ENCODE measurements at regions not wholly inside any gene's neighbourhood (a gene's known extent, or its start where the extent isn't known, plus 50 kb on each side); places are given as distances from the start of the nearest gene placed in this dataset.

DNA sequence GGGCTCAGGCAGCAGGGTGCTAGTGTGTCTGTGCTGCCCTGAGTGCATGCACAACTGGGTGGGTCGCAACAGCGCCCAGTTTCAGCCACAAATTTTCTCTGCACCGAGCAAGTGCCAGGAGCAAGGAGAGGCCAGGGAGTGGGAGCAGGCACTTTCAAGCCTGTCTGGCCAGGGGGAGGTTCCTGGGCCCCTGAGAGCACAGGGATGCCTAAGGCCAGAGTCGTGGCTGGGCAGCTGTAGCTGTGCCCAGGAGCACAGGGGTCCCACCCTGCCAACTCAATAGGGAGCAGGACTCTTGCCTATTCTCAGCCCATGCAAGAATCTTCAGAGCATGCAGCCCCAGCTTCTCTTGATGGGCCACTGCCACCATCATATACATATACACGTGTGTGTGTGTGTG, 1577.4 kb downstream of the KCNT2 start:
- no peaks in the 10 kb centered on the region for H3K4me1 ChIP-seq (ENCODE audit: control insufficient read depth, insufficient read depth, low read length, poor library complexity, severe bottlenecking)
- peaks cover 0 to 11% (median 3%) of the 10 kb centered on the region in 7 donors for H3K9me3 Mint-ChIP-seq
- peaks cover 4% of the 10 kb centered on the region for H3K27me3 Mint-ChIP-seq
- H3K9me3 ChIP-seq (ENCODE audit: control insufficient read depth in 2 of 2, low read length in 2 of 2): no peaks in the 10 kb centered on the region
- no peak overlapping the region for H3K4me3 Mint-ChIP-seq
- no peak overlapping the region for H3K4me3 ChIP-seq (ENCODE audit: low read depth, low read length)
- no peaks in the 10 kb centered on the region for H3K27me3 ChIP-seq (ENCODE audit: control insufficient read depth, insufficient read depth, low read length)
- DNase-seq: no peak
- H3K36me3 ChIP-seq (ENCODE audit: control insufficient read depth, insufficient read depth, low read length): no peaks in the 10 kb centered on the region
- no peak overlapping the region for H3K27ac ChIP-seq (ENCODE audit: insufficient read depth, low read length, poor library complexity, severe bottlenecking)
- H3K36me3 Mint-ChIP-seq: no peaks in the 10 kb centered on the region
- no peak for ATAC-seq (ENCODE audit: low read depth in 2 of 2)
- H3K27ac Mint-ChIP-seq: no peak overlapping the region
- H3K4me1 Mint-ChIP-seq: no peaks in the 10 kb centered on the region

DNA sequence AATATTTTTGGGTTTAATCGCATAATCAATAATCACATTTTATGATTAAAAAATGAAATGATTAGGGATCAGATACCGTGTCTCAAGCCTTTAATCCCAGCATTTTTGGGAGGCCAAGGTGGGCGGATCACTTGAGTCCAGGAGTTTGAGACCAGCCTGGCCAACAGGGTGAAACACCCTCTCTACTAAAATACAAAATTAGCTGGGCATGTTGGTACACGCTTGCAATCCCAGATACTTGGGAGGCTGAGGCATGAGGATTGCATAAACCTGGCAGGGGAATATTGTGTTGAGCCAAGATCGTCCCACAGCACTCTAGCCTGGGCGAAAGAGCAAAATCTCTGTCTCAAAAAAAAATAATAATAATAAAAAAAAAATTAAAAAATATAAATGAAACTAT, 1581.4 kb downstream of the KCNT2 start:
- Histone ChIP-seq H3K4me1 (ENCODE audit: control insufficient read depth, insufficient read depth, low read length, poor library complexity, severe bottlenecking) (no peaks in the 10 kb centered on the region), H3K36me3 (ENCODE audit: control insufficient read depth, insufficient read depth, low read length) (no peaks in the 10 kb centered on the region), H3K9me3 (ENCODE audit: control insufficient read depth in 2 of 2, low read length in 2 of 2) (no peaks in the 10 kb centered on the region), H3K27me3 (ENCODE audit: control insufficient read depth, insufficient read depth, low read length) (no peaks in the 10 kb centered on the region), H3K4me3 (ENCODE audit: low read depth, low read length) (no peak overlapping the region), H3K27ac (ENCODE audit: insufficient read depth, low read length, poor library complexity, severe bottlenecking) (no peak overlapping the region)
- H3K4me3 Mint-ChIP-seq: no peak overlapping the region
- no peaks in the 10 kb centered on the region for H3K4me1 Mint-ChIP-seq
- ATAC-seq (ENCODE audit: low read depth in 2 of 2) (no peak), DNase-seq (no peak)
- H3K9me3 Mint-ChIP-seq: peaks cover 0 to 6% (median 3%) of the 10 kb centered on the region in 7 donors
- H3K27me3 Mint-ChIP-seq: peaks cover 4% of the 10 kb centered on the region
- no peaks in the 10 kb centered on the region for H3K36me3 Mint-ChIP-seq
- H3K27ac Mint-ChIP-seq: no peak overlapping the region

DNA sequence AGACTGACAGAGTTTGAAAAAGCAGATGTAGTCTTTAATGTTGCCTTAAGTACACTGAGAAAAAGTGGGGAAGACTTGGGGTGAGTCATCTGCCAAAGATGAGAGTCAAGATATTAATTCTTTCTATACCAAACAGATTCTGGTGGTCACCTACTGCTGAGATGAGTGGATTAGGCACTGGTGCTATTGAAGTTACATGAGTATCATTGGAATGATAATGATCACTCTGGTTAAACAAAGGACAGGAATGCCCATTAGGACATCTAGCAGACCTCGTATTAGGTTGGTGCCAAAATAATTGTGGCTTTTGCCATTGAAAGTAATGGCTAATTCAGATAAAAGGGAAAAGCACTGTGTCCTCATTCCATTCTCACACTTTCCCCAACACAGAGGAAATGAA, 1588.9 kb downstream of the KCNT2 start:
- Histone ChIP-seq H3K27ac (ENCODE audit: insufficient read depth, low read length, poor library complexity, severe bottlenecking) (no peak overlapping the region), H3K36me3 (ENCODE audit: control insufficient read depth, insufficient read depth, low read length) (no peaks in the 10 kb centered on the region), H3K4me3 (ENCODE audit: low read depth, low read length) (no peak overlapping the region), H3K27me3 (ENCODE audit: control insufficient read depth, insufficient read depth, low read length) (no peaks in the 10 kb centered on the region), H3K9me3 (ENCODE audit: control insufficient read depth in 2 of 2, low read length in 2 of 2) (no peaks in the 10 kb centered on the region), H3K4me1 (ENCODE audit: control insufficient read depth, insufficient read depth, low read length, poor library complexity, severe bottlenecking) (no peaks in the 10 kb centered on the region)
- ATAC-seq (ENCODE audit: low read depth in 2 of 2): no peak
- H3K27me3 Mint-ChIP-seq: no peaks in the 10 kb centered on the region
- H3K27ac Mint-ChIP-seq: no peak overlapping the region
- H3K9me3 Mint-ChIP-seq: peaks cover 0 to 7% (median 3%) of the 10 kb centered on the region in 7 donors
- no peaks in the 10 kb centered on the region for H3K4me1 Mint-ChIP-seq
- H3K4me3 Mint-ChIP-seq: no peak overlapping the region
- no peaks in the 10 kb centered on the region for H3K36me3 Mint-ChIP-seq
- DNase-seq: no peak

DNA sequence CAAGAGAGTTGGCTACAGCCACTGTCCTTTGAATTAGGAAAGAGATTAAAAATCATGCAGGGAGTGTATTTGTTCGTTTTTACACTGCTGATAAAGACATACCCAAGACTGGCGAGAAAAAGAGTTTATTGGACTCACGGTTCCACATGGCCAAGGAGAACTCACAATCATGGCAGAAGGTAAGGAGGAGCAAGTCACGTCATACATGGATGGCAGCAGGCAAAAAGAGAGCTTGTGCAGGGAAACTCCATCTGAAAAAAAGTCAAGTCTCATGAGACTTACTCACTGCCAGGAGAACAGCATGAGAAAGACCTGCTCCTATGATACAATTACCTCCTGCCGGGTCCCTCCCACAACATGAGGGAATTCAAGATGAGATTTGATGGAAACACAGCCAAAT, 1595.2 kb downstream of the KCNT2 start:
- Mint-ChIP-seq H3K36me3 (no peaks in the 10 kb centered on the region), H3K9me3 (peaks cover 0 to 7% (median 4%) of the 10 kb centered on the region in 7 donors), H3K4me1 (no peaks in the 10 kb centered on the region), H3K27ac (no peak overlapping the region), H3K4me3 (no peak overlapping the region), H3K27me3 (no peaks in the 10 kb centered on the region)
- Histone ChIP-seq H3K4me3 (ENCODE audit: low read depth, low read length) (no peak overlapping the region), H3K4me1 (ENCODE audit: control insufficient read depth, insufficient read depth, low read length, poor library complexity, severe bottlenecking) (no peaks in the 10 kb centered on the region), H3K27me3 (ENCODE audit: control insufficient read depth, insufficient read depth, low read length) (no peaks in the 10 kb centered on the region), H3K9me3 (ENCODE audit: control insufficient read depth in 2 of 2, low read length in 2 of 2) (no peaks in the 10 kb centered on the region), H3K27ac (ENCODE audit: insufficient read depth, low read length, poor library complexity, severe bottlenecking) (no peak overlapping the region), H3K36me3 (ENCODE audit: control insufficient read depth, insufficient read depth, low read length) (no peaks in the 10 kb centered on the region)
- no peak for ATAC-seq (ENCODE audit: low read depth in 2 of 2)
- no peak for DNase-seq

DNA sequence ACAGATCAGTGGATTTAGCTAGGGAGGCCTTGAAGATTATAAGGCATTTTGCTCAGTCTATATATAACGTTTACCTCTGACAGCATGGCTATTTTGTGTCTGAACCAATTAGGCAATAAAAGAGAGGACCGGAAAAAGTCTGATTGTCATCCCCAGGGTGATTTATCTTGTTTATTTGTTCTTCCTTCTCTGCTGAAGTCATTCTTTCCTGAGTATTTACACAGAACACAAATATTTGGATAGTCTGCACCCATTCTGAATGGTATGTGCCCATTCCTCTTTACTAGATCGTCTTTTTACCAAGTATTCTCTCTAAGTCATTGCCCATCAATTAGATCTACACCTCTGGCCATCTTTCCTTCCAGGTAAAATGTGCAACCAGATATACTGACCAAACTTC, 1602.9 kb downstream of the KCNT2 start:
- no peak for DNase-seq
- Mint-ChIP-seq H3K4me1 (no peaks in the 10 kb centered on the region), H3K9me3 (peaks cover 0 to 4% (median 0%) of the 10 kb centered on the region in 7 donors), H3K27me3 (no peaks in the 10 kb centered on the region), H3K27ac (no peak overlapping the region), H3K36me3 (no peaks in the 10 kb centered on the region), H3K4me3 (no peak overlapping the region)
- H3K4me3 ChIP-seq (ENCODE audit: low read depth, low read length): no peak overlapping the region
- H3K9me3 ChIP-seq (ENCODE audit: control insufficient read depth in 2 of 2, low read length in 2 of 2): no peaks in the 10 kb centered on the region
- no peak overlapping the region for H3K27ac ChIP-seq (ENCODE audit: insufficient read depth, low read length, poor library complexity, severe bottlenecking)
- H3K27me3 ChIP-seq (ENCODE audit: control insufficient read depth, insufficient read depth, low read length): no peaks in the 10 kb centered on the region
- no peaks in the 10 kb centered on the region for H3K4me1 ChIP-seq (ENCODE audit: control insufficient read depth, insufficient read depth, low read length, poor library complexity, severe bottlenecking)
- ATAC-seq (ENCODE audit: low read depth in 2 of 2): no peak
- no peaks in the 10 kb centered on the region for H3K36me3 ChIP-seq (ENCODE audit: control insufficient read depth, insufficient read depth, low read length)

DNA sequence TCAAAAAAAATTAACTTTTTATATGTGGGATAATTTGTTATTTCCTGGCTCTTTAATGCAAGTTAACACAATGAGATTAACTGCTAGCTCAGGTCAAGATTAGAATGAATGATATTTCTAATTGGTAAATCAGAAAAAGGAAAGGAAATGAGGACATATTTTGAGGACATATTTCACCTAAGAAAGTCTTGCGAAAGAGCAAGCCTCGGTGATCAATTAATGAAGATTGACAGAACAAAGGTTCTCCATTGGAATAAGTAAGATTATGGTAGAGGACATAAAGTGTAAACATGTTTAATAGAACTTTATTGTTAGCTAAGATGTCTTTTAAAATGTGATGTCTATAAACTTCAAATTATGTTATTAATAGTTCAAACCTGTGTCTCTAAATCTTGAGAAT, 1617.8 kb downstream of the KCNT2 start:
- no peaks in the 10 kb centered on the region for H3K9me3 ChIP-seq (ENCODE audit: control insufficient read depth in 2 of 2, low read length in 2 of 2)
- H3K4me3 ChIP-seq (ENCODE audit: low read depth, low read length): no peak overlapping the region
- H3K9me3 Mint-ChIP-seq: peaks cover 0 to 5% (median 2%) of the 10 kb centered on the region in 7 donors
- no peaks in the 10 kb centered on the region for H3K4me1 ChIP-seq (ENCODE audit: control insufficient read depth, insufficient read depth, low read length, poor library complexity, severe bottlenecking)
- H3K27ac Mint-ChIP-seq: no peak overlapping the region
- H3K27me3 Mint-ChIP-seq: no peaks in the 10 kb centered on the region
- H3K27me3 ChIP-seq (ENCODE audit: control insufficient read depth, insufficient read depth, low read length): no peaks in the 10 kb centered on the region
- no peaks in the 10 kb centered on the region for H3K4me1 Mint-ChIP-seq
- ATAC-seq (ENCODE audit: low read depth in 2 of 2) (no peak), DNase-seq (no peak)
- H3K27ac ChIP-seq (ENCODE audit: insufficient read depth, low read length, poor library complexity, severe bottlenecking): no peak overlapping the region
- no peaks in the 10 kb centered on the region for H3K36me3 Mint-ChIP-seq
- H3K36me3 ChIP-seq (ENCODE audit: control insufficient read depth, insufficient read depth, low read length): no peaks in the 10 kb centered on the region
- no peak overlapping the region for H3K4me3 Mint-ChIP-seq

DNA sequence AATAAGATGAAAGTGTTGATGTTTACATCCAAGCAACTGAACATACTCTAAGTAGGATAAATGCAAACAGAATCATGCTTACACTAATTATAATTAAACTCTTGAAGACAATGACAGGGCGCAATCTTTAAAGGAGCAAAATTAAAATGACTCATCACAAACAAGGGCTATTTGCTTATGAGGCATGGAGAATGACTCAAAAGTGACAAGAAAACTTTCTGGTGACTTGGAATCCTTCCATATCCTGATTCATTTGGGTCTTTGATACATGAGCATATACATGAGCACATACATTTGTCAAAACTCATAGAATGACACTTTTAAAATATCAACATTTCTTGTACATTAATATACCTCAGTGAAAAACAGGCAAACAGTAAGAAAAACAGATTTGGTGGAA, 1632.3 kb downstream of the KCNT2 start:
- Histone ChIP-seq H3K27ac (ENCODE audit: insufficient read depth, low read length, poor library complexity, severe bottlenecking) (no peak overlapping the region), H3K36me3 (ENCODE audit: control insufficient read depth, insufficient read depth, low read length) (no peaks in the 10 kb centered on the region), H3K4me3 (ENCODE audit: low read depth, low read length) (no peak overlapping the region), H3K4me1 (ENCODE audit: control insufficient read depth, insufficient read depth, low read length, poor library complexity, severe bottlenecking) (no peaks in the 10 kb centered on the region), H3K9me3 (ENCODE audit: control insufficient read depth in 2 of 2, low read length in 2 of 2) (no peaks in the 10 kb centered on the region), H3K27me3 (ENCODE audit: control insufficient read depth, insufficient read depth, low read length) (no peaks in the 10 kb centered on the region)
- ATAC-seq (ENCODE audit: low read depth in 2 of 2): no peak
- H3K27me3 Mint-ChIP-seq: no peaks in the 10 kb centered on the region
- H3K4me3 Mint-ChIP-seq: no peak overlapping the region
- H3K27ac Mint-ChIP-seq: no peak overlapping the region
- H3K4me1 Mint-ChIP-seq: no peaks in the 10 kb centered on the region
- H3K9me3 Mint-ChIP-seq: peaks cover 0 to 2% (median 0%) of the 10 kb centered on the region in 7 donors
- H3K36me3 Mint-ChIP-seq: no peaks in the 10 kb centered on the region
- no peak for DNase-seq

DNA sequence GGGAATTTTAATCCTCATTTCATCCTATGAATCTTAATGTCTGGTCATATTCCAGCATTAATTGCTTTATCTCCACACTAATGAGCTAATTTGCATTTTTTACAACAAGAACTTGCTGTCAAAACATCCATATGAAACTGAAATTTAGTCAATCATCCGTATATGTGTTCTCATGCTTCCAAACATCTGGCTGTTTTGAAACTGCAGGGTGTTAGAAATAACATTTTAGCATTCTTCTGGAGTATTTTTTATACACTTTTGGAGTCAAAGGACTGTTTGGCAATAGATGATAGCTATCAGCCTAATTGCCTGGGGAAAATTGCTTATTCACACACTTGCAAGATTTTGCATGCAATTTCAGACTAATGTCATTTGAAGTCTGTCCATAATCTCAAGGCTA, 1639.3 kb downstream of the KCNT2 start:
- Mint-ChIP-seq H3K27me3 (no peaks in the 10 kb centered on the region), H3K4me3 (no peak overlapping the region)

More for the DNA sequence above, 1639.3 kb downstream of the KCNT2 start:
- H3K27ac ChIP-seq (ENCODE audit: insufficient read depth, low read length, poor library complexity, severe bottlenecking): no peak overlapping the region
- ATAC-seq (ENCODE audit: low read depth in 2 of 2): no peak
- Mint-ChIP-seq H3K27ac (no peak overlapping the region), H3K36me3 (no peaks in the 10 kb centered on the region), H3K4me1 (no peaks in the 10 kb centered on the region), H3K9me3 (peaks cover 0 to 5% (median 1%) of the 10 kb centered on the region in 7 donors)
- DNase-seq: no peak
- H3K9me3 ChIP-seq (ENCODE audit: control insufficient read depth in 2 of 2, low read length in 2 of 2): no peaks in the 10 kb centered on the region
- H3K36me3 ChIP-seq (ENCODE audit: control insufficient read depth, insufficient read depth, low read length): no peaks in the 10 kb centered on the region
- no peak overlapping the region for H3K4me3 ChIP-seq (ENCODE audit: low read depth, low read length)
- no peaks in the 10 kb centered on the region for H3K4me1 ChIP-seq (ENCODE audit: control insufficient read depth, insufficient read depth, low read length, poor library complexity, severe bottlenecking)
- no peaks in the 10 kb centered on the region for H3K27me3 ChIP-seq (ENCODE audit: control insufficient read depth, insufficient read depth, low read length)

Data from CD4-positive, CD25-positive, alpha-beta regulatory T cell (primary cell).